Naive thymus-derived CD8-positive, alpha-beta T cell (primary cell): ENCODE measurements at regions not wholly inside any gene's neighbourhood (a gene's known extent, or its start where the extent isn't known, plus 50 kb on each side); places are given as distances from the start of the nearest gene placed in this dataset.
"Not testable (repeated sequence)": the region's sequence is repeated elsewhere in the genome, so short reads cannot be mapped to it uniquely, and the experiment has no call there.

Experiments used
- ATAC-seq, 2 donors: fragments of 150-1000 bp; cut with Tn5 transposase in 1 of 2; sonication (Bioruptor Pico), chemical (Tn5 transposase) in 1 of 2; 1 replicate in 1 of 2; 2 replicates in 1 of 2; pipeline ENCODE4 v1.10.0; 2021; ENCODE audit warnings: mild to moderate bottlenecking in 2 of 2, moderate library complexity in 2 of 2
- POLR2A ChIA-PET: fragments of 350-600 bp; sonication (Branson Sonifier 250); formaldehyde crosslinking; loops from one replicate; lab custom pipeline; 2021; ENCODE audit warnings: antibody characterized with exemption; lab: Charles Lee
- DNase-seq, 10 donors: peaks; one replicate each; pipeline versions ENCODE4 v3.0.0 to v3.0.0-alpha.2; 2020 to 2022
- H3K27ac Mint-ChIP-seq, 10 donors: one replicate each; pipeline ENCODE4 v1.8.0; 2020 to 2022; ENCODE audit warnings: mild to moderate bottlenecking in 10 of 10, mixed read lengths in 10 of 10, moderate library complexity in 4 of 10, inconsistent platforms in 1 of 10
- H3K27me3 Mint-ChIP-seq, 5 donors: one replicate each; pipeline ENCODE4 v1.8.0; 2021 to 2022; ENCODE audit warnings: mixed read lengths in 5 of 5
- H3K36me3 Mint-ChIP-seq, 3 donors: one replicate each; pipeline ENCODE4 v1.8.0; 2020 to 2022; ENCODE audit warnings: mixed read lengths in 3 of 3, mild to moderate bottlenecking in 2 of 3, inconsistent platforms in 1 of 3
- H3K4me1 Mint-ChIP-seq, 4 donors: one replicate each; pipeline ENCODE4 v1.8.0; 2021 to 2022; ENCODE audit warnings: mixed read lengths in 4 of 4
- H3K4me3 Mint-ChIP-seq, 10 donors: one replicate each; pipeline ENCODE4 v1.8.0; 2020 to 2022; ENCODE audit warnings: mild to moderate bottlenecking in 10 of 10, mixed read lengths in 10 of 10, moderate library complexity in 6 of 10, inconsistent platforms in 1 of 10
- H3K9me3 Mint-ChIP-seq, 9 donors: one replicate each; pipeline ENCODE4 v1.8.0; 2020 to 2022; ENCODE audit warnings: mixed read lengths in 9 of 9, mild to moderate bottlenecking in 3 of 9, inconsistent platforms in 1 of 9, moderate library complexity in 1 of 9

DNA sequence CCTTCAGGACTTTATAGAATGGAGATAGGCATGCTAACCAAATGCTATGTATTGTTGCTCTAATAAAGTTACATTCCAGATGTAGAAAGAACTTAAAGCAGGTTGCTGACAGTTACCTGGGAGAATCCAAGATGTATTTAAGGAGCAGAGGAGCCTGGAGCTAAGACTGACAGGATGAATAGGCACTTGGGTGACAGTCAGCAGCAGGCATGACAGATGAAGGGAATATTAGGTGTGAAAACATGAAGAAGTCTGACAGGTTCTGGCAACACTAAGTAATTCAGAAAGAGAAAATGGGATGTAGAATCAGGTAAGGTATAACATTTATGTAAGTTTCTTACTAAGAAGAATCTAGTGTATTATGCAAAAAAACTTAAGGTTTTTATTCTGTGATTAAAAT is 232.0 kb downstream of the DSC3 start:
- peaks cover 0 to 18% (median 5%) of the 10 kb centered on the region in 9 donors for H3K9me3 Mint-ChIP-seq
- no peaks in the 10 kb centered on the region for H3K27me3 Mint-ChIP-seq
- H3K36me3 Mint-ChIP-seq, result no peaks in the 10 kb centered on the region
- ATAC-seq, result no peak
- no peak overlapping the region for H3K4me3 Mint-ChIP-seq
- POLR2A ChIA-PET, result no interaction called here
- H3K4me1 Mint-ChIP-seq, result no peaks in the 10 kb centered on the region
- DNase-seq, result no peak
- no peak overlapping the region for H3K27ac Mint-ChIP-seq

DNA sequence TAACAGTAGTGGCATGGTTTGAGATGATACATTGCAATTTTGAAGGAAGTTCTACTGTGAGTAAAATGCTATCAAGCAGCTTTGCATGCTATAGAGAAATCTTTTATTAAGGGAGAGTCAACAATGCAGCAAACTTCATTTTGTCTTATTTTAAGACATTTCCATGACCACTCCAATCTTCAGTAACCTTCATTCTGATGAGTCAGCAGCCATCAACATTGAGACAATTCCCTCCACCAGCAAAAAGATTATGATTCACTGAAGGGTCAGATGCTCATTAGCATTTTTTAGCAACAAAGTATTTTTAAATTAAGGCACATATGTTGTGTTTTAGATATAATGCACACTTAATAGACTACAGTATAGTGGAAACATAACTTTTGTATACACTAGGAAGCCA is 235.7 kb downstream of the DSC3 start:
- no peaks in the 10 kb centered on the region for H3K27me3 Mint-ChIP-seq
- no peaks in the 10 kb centered on the region for H3K4me1 Mint-ChIP-seq
- H3K9me3 Mint-ChIP-seq, result peaks cover 0 to 28% (median 7%) of the 10 kb centered on the region in 9 donors
- no peak overlapping the region for H3K4me3 Mint-ChIP-seq
- no peak overlapping the region for H3K27ac Mint-ChIP-seq
- ATAC-seq, result no peak
- POLR2A ChIA-PET, result no interaction called here
- no peak for DNase-seq
- no peaks in the 10 kb centered on the region for H3K36me3 Mint-ChIP-seq

DNA sequence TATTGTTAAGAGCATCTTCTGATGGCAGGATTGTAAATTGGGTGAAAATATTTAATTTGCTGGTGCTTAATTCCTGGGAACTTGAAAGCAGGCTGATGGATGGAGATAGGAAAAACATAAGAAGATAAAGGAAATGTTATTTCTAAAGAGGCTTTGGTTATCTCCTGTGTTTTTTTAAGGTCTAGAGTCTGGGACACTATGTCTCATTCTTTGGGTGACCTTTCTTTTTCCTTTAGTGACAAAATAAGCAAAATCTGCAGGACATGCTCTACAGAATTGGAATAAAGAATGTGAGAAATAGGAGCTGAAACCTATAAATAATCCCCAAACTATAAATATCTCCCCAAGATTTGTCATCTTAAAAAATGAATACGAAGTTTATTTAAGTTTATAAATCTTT is 241.7 kb downstream of the DSC3 start:
- Mint-ChIP-seq H3K36me3 (no peaks in the 10 kb centered on the region), H3K27ac (no peak overlapping the region), H3K4me3 (no peak overlapping the region), H3K27me3 (no peaks in the 10 kb centered on the region), H3K9me3 (peaks cover 0 to 25% (median 2%) of the 10 kb centered on the region in 9 donors), H3K4me1 (no peaks in the 10 kb centered on the region)
- DNase-seq (no peak), ATAC-seq (no peak)
- POLR2A ChIA-PET, result no interaction called here

DNA sequence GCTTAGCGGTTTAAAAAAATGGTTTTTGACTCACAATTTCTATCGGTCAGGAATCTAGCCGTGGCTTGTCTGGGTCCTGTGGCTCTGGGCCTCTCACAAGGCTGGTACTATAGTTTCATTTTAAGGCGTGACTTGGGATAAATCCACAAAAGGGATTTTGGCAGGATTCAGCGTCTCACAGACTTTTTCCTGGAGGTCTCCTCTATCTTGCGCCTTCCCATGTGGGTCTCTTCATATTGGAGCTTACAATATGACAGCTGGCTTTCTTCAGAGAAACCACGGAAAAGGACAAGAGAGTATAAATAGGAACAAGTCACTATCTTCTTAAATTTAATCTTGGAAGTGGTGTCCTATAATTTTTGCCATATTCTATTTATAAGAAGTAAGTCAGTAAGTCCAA is 250.5 kb downstream of the DSC3 start:
- Mint-ChIP-seq H3K4me1 (no peaks in the 10 kb centered on the region), H3K4me3 (no peak overlapping the region), H3K9me3 (peaks cover 2 to 24% (median 5%) of the 10 kb centered on the region in 9 donors), H3K27me3 (no peaks in the 10 kb centered on the region), H3K27ac (no peak overlapping the region), H3K36me3 (peaks cover 0 to 6% (median 0%) of the 10 kb centered on the region in 3 donors)
- DNase-seq (no peak), ATAC-seq (no peak)
- POLR2A ChIA-PET, result no interaction called here

DNA sequence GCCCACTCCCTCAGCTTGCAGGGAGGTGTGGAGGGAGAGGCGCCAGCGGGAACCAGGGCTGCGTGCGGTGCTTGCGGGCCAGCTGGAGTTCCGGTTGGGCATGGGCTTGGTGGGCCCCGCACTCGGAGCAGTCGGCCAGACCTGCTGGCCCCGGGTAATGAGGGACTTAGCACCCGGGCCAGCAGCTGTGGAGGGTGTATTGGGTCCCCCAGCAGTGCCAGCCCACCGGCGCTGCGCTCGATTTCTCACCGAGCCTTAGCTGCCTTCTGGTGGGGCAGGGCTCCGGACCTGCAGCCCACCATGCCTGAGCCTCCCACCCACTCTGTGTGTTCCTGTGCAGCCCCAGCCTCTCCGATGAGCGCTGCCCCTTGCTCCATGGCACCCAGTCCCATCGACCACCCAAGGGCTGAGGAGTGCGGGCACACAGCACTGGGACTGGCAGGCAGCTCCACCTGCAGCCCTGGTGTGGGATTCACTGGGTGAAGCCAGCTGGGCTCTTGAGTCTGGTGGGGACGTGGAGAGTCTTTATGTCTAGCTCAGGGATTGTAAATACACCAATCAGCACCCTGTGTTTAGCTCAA is 254.0 kb downstream of the DSC3 start:
- H3K4me1 Mint-ChIP-seq, H3K4me3 Mint-ChIP-seq, POLR2A ChIA-PET, DNase-seq, H3K27me3 Mint-ChIP-seq, ATAC-seq, H3K27ac Mint-ChIP-seq, H3K36me3 Mint-ChIP-seq: not testable (repeated sequence)
- peaks cover 5 to 19% (median 11%) of the 10 kb centered on the region in 9 donors for H3K9me3 Mint-ChIP-seq

DNA sequence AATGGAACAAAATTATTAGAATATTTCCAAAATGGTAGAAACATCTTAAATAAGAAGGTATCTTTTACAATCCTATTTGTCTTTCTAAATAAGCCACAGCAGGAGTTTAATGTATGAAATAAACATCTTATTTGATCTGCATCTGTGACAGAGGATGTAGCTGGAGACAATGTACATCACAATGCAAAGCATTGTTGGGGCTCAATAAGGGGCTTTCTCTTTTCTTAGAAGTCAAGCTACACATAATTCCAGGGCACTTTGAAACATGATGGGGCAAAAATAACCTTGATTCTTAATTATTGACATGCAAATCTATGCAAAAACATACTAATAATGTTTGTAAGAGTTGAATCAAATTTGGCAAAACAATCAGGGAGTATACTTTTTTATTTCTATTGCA is 255.1 kb downstream of the DSC3 start:
- POLR2A ChIA-PET, result no interaction called here
- no peak overlapping the region for H3K4me3 Mint-ChIP-seq
- H3K27me3 Mint-ChIP-seq, result no peaks in the 10 kb centered on the region
- no peak for DNase-seq
- peaks cover 5 to 25% (median 12%) of the 10 kb centered on the region in 9 donors for H3K9me3 Mint-ChIP-seq
- ATAC-seq, result no peak
- no peak overlapping the region for H3K27ac Mint-ChIP-seq
- H3K36me3 Mint-ChIP-seq, result peaks cover 0 to 6% (median 0%) of the 10 kb centered on the region in 3 donors
- H3K4me1 Mint-ChIP-seq, result no peaks in the 10 kb centered on the region

DNA sequence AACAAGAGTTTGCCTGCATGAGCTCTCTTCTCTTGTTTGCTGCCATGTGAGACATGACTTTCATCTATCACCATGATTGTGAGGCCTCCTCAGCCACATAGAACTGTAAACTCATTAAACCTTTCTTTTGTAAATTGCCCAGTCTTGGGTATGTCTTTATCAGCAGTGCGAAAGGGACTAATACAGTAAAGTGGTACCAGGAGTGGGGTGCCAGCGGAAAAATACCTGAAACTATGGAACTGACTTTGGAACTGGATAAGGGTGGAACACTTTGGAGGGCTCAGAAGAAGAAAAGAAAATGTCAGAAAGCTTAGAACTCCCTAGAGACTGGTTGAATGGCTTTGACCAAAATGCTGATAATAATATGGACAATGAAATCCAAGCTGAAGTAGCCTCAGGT is 260.9 kb downstream of the DSC3 start:
- no peak overlapping the region for H3K4me3 Mint-ChIP-seq
- POLR2A ChIA-PET, result no interaction called here
- DNase-seq (no peak), ATAC-seq (no peak)
- peaks cover 0 to 7% (median 0%) of the 10 kb centered on the region in 3 donors for H3K36me3 Mint-ChIP-seq
- peaks cover 7 to 37% (median 11%) of the 10 kb centered on the region in 9 donors for H3K9me3 Mint-ChIP-seq
- no peaks in the 10 kb centered on the region for H3K27me3 Mint-ChIP-seq
- H3K27ac Mint-ChIP-seq, result no peak overlapping the region
- H3K4me1 Mint-ChIP-seq, result no peaks in the 10 kb centered on the region

DNA sequence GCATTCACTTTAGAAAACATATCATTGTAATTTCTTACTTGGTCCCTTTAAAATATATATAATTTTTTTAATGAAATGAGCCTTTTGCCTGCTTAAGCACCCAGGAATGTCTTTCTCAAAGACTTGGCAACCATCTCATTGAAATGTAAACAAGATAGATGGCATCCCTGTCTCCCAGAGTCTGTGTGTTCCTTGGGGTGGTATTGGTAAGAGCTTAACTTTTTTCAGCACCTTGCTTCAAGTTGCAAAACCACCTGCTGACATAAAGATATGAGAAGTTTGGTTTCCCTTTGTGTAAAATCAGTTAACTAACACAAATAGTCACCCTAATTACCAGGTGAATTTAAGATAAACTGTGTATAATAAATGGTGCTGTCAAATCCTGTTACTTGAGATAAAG is 266.9 kb downstream of the DSC3 start:
- no peaks in the 10 kb centered on the region for H3K36me3 Mint-ChIP-seq
- H3K27me3 Mint-ChIP-seq, result no peaks in the 10 kb centered on the region
- peaks cover 0 to 2% (median 0%) of the 10 kb centered on the region in 4 donors for H3K4me1 Mint-ChIP-seq
- H3K9me3 Mint-ChIP-seq, result peaks cover 0 to 18% (median 4%) of the 10 kb centered on the region in 9 donors
- DNase-seq, result no peak
- POLR2A ChIA-PET, result no interaction called here
- no peak for ATAC-seq
- no peak overlapping the region for H3K4me3 Mint-ChIP-seq
- no peak overlapping the region for H3K27ac Mint-ChIP-seq

DNA sequence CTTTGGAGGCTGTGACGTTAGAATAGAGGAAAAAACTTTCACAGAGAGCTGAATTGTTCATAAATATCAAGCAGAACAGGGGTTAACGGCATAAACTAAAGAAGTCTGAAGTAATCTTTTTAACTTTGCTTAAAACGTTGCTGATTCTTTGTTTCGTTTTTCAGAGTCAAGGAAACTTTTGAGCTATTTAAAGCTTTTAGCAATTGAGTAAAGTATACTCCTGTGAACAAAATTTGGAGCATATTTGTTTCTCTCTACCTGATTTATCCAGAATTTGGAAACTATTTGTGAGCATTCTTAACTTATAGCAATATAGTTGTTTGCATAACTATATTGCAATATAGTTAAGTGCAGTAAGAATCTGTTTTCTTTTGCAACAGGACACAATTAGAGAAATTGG is 270.4 kb downstream of the DSC3 start:
- H3K27ac Mint-ChIP-seq, ATAC-seq, POLR2A ChIA-PET, H3K4me3 Mint-ChIP-seq, H3K27me3 Mint-ChIP-seq, H3K4me1 Mint-ChIP-seq, H3K36me3 Mint-ChIP-seq, DNase-seq: not testable (repeated sequence)
- peaks cover 0 to 28% (median 10%) of the 10 kb centered on the region in 9 donors for H3K9me3 Mint-ChIP-seq

DNA sequence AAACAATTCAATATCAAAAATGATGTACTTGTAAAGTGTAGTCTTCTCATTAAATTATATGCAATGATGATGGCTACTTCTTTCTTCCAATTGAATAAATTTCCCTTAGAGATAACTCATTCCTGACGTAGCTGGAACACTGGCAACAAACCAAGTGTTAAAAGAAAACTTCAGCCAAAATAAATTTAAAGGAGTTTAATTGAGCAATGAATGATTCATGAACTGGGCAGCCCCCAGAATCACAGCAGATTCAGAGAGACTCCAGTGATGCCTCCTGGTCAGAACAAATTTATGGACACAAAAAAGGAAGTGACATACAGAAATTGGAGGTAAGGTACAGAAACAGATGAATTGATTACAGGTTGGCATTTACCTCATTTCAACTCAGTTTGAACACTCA is 276.5 kb downstream of the DSC3 start:
- ATAC-seq, result no peak
- Mint-ChIP-seq H3K9me3 (peaks cover 0 to 24% (median 6%) of the 10 kb centered on the region in 9 donors), H3K36me3 (no peaks in the 10 kb centered on the region), H3K4me1 (no peaks in the 10 kb centered on the region), H3K4me3 (no peak overlapping the region), H3K27me3 (no peaks in the 10 kb centered on the region), H3K27ac (no peak overlapping the region)
- POLR2A ChIA-PET, result no interaction called here
- no peak for DNase-seq

DNA sequence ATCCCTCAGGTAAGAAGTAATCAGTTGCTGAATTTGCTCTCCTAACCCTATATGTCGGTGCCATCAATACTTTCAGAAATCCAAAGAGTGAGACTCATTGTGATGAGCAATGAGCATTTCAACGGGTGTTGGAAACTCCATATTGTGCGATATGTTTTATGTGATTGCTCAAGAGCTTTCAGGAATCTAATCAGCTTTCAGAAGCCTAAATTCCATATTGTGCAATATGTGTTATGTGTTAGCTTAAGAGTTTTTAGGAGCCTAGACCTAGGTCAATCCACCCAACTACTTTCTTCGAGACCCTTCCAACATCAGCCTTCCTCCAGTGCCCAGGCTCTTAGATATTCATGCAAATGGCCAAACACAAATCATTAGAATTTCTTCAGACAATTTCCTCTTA is 277.3 kb downstream of the DSC3 start:
- no peak overlapping the region for H3K4me3 Mint-ChIP-seq
- no peaks in the 10 kb centered on the region for H3K27me3 Mint-ChIP-seq
- no peaks in the 10 kb centered on the region for H3K36me3 Mint-ChIP-seq
- no peak overlapping the region for H3K27ac Mint-ChIP-seq
- H3K4me1 Mint-ChIP-seq, result no peaks in the 10 kb centered on the region
- H3K9me3 Mint-ChIP-seq, result peaks cover 0 to 20% (median 4%) of the 10 kb centered on the region in 9 donors
- ATAC-seq (no peak), DNase-seq (no peak)
- POLR2A ChIA-PET, result no interaction called here

DNA sequence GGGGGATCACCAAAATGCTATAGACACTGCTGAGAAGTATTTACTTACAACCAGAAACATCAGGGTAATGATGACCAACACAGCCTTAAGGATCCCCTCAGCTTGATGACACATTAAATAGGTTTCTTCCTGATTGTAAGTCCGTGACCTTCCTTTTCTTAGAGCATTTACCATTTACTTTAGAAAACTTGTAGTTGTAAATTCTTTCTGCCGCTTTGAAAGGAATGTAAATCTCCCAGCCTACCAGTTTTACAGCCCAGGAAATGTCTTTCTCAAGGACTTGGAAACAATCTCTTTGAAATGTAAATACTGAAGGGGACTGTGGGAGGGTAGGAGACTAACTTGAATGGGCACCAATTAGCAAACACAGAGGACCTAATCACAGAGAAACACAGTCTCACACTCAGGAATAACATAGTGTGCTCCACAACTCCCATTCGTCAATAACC is 278.6 kb downstream of the DSC3 start:
- no peaks in the 10 kb centered on the region for H3K27me3 Mint-ChIP-seq
- DNase-seq (no peak), ATAC-seq (no peak)
- POLR2A ChIA-PET, result no interaction called here
- H3K9me3 Mint-ChIP-seq, result peaks cover 0 to 12% (median 3%) of the 10 kb centered on the region in 9 donors
- H3K4me3 Mint-ChIP-seq, result no peak overlapping the region
- no peaks in the 10 kb centered on the region for H3K36me3 Mint-ChIP-seq
- H3K27ac Mint-ChIP-seq, result no peak overlapping the region
- H3K4me1 Mint-ChIP-seq, result no peaks in the 10 kb centered on the region

DNA sequence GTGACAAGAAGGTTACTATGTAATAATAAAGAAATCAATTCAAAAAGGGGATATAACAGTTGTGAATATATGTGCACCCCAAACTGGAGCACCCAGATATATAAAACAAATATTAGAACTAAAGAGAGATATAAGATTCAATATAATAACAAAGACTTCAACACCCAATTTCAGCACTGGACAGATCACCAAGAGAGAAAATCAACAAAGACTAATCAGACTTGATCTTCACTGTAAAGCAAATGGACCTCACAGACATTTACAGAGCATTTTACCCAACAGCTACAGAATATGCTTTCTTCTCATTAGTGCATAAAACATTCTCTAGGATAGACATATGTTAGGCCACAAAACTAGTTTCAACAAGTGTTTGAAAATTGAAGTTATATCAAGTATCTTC is 287.7 kb downstream of the DSC3 start:
- H3K9me3 Mint-ChIP-seq, result peaks cover 2 to 31% (median 10%) of the 10 kb centered on the region in 9 donors
- POLR2A ChIA-PET, result no interaction called here
- no peaks in the 10 kb centered on the region for H3K27me3 Mint-ChIP-seq
- no peak overlapping the region for H3K27ac Mint-ChIP-seq
- DNase-seq (no peak), ATAC-seq (no peak)
- H3K4me3 Mint-ChIP-seq, result no peak overlapping the region
- no peaks in the 10 kb centered on the region for H3K4me1 Mint-ChIP-seq
- no peaks in the 10 kb centered on the region for H3K36me3 Mint-ChIP-seq

DNA sequence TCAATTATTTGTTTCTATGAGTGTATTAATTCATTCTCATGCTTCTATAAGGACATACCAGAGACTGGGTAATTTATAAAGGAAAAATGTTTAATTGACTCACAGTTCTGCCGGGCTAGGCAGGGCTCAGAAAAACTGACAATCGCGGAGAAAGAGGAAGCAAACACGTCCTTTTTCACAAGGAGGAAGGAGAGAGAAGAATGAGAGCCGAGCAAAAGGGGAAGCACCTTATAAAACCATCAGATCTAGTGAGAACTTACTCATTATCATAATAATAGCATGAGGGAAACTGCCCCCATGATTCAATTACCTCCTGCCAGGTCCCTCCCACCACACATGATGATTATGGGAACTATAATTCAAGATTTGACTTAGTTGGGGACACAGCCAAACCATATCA is 294.0 kb downstream of the DSC3 start:
- no peak for ATAC-seq
- H3K27ac Mint-ChIP-seq, result no peak overlapping the region
- H3K36me3 Mint-ChIP-seq, result no peaks in the 10 kb centered on the region

More for the DNA sequence above, 294.0 kb downstream of the DSC3 start:
- Mint-ChIP-seq H3K4me1 (no peaks in the 10 kb centered on the region), H3K9me3 (peaks cover 0 to 14% (median 2%) of the 10 kb centered on the region in 9 donors), H3K27me3 (no peaks in the 10 kb centered on the region), H3K4me3 (no peak overlapping the region)
- POLR2A ChIA-PET, result no interaction called here
- no peak for DNase-seq
